DMS 273 treated with DMSO at 0.1 percent for 48 hours (cell line): ENCODE measurements at regions not wholly inside any gene's neighbourhood (a gene's known extent, or its start where the extent isn't known, plus 50 kb on each side); places are given as distances from the start of the nearest gene placed in this dataset.
A peak's percentile ranks its signal among the peaks of the same experiment; 100 is the strongest.

Experiments
- DNase-seq: peaks from one replicate; lab custom pipeline; 2025; lab: John Stamatoyannopoulos, UW

DNA sequence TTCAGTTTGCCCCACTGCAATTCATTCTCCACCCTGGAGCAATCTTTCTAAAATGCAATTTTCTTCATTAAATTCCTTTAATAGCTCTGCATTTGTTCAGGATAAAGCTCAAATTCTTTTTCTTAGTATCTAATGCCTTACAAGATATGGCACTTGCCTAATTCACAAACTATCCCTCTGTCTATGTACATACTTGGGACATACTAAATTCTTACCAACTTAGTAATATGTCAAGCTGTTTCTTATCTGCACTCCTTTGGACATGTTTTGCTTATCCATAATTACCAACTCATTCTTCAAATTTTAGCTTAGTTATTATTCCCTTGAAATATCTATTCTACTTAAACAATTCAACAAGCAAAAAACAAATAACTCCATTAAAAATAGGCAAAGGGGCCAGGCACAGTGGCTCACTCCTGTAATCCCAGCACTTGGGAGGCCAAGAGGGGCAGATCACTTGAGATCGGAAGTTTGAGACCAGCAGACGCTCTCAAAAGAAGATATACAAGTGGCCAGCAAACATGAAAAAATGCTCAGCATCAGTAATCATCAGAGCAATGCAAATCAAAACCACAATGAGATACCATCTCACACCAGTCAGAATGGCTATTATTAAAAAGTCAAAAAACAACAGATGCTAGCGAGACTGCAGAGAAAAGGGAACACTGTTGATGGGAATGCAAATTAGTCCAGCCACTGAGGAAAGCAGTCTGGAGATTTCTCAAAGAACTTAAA lies 96.9 kb downstream of the FAM76B start:
- no peak for DNase-seq

DNA sequence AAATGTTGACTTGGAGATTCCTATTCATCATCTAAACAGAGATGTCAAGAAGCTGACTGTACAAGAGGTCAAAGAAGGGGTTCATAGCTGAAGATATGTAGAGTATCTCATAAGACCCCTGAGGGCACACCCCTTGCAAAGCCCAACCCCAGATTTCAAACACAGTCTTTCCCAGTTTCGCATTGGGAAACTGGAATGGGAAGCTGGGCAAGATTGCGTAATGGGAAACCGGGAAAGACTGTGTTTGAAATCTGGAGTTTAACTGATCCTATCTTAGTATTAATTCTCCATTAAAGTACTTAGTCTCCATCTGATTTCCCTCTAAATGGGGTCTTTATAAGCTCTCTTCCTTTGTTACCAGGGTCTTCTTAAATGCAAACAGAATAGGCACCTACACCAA lies 99.5 kb downstream of the FAM76B start:
- DNase-seq: no peak

DNA sequence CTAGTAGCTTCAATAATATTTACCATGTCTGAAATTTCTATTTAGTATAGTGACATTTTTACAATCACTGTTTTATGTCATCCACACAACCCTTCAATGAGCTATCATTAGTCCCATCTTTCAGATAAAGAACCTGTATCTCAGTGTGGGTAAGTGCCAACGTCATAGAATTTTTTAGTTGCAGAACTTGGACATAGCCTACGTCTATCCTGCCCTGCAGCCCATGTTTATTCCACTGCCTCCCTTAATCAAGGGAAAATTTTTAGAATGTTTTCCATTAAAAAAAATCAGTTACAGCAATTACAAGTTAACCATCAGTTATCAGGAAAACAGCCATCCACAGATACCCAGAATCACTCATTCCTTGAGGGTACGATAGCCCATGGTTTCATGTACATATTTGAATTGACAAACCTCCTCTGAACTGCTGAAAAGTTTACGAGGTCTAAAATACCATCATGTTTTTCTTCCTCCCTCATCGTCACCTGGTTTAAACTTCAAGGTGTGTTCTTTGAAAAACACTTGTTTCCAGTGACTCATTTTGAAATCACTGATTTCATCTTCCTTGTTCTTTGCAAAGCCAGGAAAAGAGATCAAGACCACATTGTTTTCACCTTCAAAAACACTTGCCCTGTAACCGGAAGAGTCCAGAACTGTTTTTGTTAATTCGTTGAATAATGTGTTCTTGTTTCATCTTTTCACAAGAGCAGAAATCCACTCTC lies 100.9 kb downstream of the FAM76B start:
- no peak for DNase-seq

DNA sequence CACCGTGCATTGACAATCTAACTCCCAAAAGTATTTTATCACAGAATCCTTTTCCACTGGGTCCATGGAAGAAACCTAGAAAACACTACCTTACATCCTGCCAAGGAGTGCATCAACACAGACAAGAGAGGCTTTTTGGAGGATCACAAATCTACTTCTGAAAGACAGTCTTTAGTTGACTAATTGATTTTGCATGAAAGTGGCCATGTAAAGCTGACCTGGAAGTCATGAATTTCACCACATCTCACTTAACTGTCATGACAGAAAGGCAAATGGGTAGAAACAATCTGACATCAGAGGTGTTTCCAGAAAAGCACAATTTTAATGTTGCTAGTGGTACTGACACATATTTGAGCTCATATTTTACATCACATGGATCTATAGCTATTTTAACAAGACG lies 101.6 kb downstream of the FAM76B start:
- DNase-seq: no peak

DNA sequence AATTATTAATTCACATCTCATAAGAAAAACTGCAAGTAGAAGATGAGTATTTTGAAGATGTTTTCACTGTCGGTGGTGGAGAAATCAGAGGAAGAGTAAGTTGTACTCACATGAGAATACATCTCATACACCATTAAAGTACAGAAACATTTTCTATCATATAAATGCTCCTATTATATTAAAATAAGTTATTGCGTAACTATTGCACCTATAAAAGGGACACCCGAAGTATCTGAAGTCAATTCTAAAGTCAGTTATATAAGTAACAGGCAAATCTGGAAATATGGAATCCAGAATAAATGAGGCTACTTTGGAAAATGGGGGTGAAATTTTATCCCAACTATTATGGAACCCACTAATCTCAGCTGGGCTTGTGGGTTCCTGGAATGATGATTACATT lies 103.3 kb downstream of the FAM76B start:
- DNase-seq: no peak

DNA sequence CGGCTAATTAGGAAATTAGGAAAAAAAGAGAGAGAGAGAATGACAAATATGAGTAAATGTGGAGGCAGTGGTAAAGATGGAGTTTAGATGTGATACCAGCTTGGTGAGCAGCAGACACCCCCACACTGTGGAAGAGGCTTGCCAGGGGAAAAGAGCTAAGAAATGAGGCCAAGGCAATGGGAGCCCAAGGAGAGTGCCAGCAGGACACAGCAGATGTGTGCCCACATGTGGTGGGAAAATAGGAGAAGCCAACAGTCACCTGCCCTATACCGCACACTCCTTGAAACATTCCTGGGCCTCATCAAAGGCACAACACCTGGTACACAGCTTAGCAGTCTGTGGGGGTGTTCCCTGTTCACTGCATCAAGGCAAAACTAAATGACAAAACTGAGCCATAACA lies 104.9 kb downstream of the FAM76B start:
- DNase-seq: no peak

DNA sequence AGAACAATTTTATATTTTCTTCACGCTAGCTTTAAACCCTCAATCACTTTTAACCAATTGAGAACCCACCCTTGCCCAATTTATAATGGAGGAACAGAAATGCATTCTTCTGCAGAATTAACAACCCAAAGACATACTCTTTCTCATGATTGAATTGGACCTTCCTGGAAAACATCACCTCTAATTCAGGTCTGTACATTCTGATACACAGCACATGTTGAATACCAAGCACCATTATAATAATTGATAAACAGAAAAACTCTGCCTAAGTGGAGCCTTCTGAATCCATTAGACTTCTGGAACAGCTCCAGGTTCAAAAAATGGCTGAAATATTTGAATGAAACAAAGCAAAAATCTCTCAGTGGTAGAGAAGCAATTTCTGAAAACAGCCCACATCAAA lies 105.4 kb downstream of the FAM76B start:
- no peak for DNase-seq

DNA sequence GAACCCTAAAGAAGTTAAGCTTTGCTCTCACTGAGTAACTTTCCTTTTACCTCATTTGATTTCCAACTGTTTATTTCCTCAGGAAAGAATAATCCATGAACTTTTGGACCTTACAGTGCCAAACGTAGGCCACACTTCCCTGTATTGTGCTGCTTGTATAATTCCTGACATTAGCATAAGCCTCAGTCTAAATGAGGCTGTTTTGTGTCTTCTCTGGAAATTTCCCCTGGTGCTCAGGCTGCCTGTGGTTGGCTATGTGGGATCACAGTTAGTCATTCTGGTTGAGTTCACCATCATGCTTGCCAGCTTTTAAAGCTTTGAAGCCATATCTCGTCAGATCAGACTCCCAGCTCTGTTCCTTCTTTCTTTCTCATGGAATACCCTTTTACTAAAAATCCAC lies 107.0 kb downstream of the FAM76B start:
- DNase-seq: no peak

DNA sequence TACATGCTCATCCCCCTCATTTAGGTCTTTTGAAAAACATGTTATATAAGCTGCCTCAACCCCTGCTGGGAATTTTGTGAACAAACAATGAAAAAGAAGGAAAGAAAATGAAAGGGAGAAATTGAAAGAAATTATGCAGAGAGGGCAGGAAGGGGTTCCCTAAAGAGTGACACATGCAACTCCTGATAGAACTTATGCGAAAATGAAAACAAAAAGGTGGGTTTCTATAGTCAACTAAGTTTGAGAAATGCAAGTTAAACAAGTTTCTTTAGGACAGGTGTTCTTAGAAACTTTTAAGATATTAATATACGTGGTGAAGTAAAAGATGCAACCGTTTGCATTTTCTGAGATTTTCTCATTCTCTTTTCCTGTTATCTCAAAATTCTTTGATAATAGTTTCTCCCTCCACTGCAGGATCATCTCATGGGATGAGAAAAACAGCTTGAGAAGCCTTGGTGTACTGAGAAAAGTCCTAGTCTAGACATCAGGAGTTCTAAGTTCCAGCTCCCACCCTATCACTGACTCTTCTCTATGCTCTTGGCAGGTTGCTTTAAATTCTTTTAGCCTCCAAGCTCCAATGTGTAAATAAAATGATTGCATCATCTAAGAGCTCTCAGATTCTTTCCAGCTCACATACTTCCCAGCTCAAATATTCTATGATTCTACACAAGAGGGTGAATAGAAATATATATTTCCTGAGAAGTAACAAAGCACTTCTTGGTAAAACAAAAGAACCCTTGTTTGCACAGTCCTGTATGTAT lies 109.2 kb downstream of the FAM76B start:
- no peak for DNase-seq

DNA sequence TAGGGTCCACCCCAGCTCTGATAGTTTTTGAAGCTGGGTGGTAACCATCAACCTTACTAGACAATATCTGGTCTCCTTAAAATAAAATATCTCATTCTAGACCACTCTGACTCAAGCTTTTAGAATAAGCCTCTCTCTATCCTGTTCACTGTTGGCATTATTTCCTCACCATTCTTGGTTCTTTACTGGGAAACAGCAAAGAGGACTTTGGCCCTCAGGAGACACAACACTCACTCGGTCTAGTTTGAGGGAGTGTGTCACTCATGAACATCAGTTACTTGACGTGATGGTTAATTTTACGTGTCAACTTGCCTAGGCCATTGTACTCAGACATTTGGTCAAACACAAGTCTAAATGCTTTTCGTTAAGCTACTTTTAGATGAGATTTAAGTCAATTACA lies 110.6 kb downstream of the FAM76B start:
- DNase-seq: no peak

DNA sequence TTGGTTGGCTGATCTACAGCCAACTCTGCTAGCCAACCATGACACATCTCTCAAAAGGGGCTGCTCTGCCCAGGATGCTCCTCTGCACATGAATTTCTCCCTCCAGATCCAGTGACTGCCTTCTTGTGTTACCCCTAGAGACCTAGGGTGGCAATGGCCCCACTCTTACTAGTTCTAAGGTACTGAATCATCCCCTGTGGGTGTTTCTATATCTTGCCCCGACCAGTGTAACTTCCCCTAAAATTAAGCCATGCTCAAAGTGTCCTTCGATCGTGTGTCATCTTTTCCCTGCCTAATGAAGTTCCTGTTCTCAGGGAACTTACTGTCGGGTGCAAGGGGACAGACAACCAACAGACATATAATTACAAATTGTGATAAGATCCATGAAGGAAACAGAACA lies 113.3 kb downstream of the FAM76B start:
- DNase-seq: no peak

DNA sequence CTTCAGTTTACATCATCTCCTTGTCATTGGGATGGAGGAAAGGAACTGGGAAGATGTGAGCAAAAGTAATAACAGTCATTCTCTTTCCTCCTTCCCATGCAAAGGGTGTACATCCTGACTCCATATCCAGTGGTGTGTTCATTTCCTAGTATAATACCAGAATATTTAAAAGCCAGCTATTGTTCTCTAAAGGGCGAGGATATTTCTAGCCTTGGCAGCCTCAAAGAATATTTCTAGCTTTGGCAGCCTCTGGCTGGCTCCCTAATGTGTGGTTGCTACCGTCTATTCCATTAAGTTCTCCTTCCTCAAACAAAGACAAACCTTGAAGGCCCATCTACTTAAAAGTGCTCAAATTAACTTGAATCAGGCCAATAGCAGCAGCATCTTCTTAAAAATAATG lies 114.0 kb downstream of the FAM76B start:
- no peak for DNase-seq

DNA sequence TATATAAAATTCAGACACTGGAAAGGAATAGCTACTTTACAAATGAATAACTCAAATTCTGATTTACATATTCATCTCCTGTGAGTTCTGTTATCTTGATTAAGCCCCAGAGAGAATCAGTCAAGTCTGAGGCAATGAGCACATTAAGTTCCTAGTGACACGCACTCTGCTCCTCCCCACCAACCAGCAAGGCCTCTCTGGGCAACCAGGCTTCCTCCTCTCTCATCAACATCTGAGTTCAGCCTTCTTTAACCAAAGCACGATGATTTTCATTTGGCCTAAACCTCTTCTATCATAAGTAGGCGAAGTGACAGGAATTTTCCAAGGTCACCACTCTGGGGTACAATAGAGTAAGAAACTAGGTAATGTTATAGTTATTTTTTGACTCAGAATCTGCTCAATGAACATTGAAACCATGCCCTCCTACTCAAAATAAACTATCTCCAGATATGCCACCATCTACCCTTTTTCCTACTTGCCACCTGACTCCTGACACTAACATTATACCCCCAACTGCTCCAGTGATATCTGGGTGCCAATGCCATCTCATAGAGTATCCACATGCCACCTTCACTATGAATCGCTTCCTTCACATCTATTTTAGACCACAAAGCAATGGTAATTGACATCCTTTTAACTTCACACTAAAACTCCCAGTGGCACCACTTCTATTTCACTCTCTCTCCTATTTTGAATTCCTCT lies 114.8 kb downstream of the FAM76B start:
- no peak for DNase-seq

DNA sequence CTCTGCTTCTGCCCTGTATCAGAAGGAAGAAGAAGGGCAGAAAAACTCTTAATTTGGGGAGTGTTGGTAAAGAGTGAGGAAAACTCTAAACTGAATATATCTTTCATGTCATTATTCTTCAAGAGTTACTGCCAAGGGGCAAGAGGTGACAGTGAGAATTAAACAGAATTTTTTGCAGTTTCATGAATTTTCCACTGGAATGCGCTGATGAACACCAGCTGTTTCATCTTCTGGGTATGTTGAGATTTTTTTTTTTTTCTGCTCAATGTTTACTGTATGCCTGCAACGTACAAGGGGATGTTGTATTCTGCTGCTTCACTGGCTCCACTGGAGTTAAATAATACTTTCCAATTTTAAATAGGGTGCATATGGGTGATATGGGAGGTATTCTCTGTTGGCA lies 117.8 kb downstream of the FAM76B start:
- DNase-seq: no peak

DNA sequence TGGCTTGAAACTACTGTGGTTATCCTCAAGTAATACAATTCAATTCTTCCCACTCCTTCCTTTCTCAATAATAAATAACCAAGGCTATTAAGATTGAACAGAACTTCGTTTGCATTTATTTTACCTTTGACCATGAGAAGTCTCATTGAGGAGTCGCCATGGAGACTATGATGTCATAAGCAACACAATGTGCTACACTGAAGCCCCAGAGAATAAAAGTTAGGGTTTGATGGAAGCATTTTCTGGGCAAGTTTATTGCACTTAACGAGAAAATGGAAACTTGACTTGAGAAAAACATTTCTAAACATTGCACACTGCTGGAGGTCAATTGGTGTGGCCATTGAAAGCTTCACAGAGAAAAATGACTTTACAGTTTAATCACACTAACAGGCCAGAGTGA lies 121.5 kb downstream of the FAM76B start:
- DNase-seq: no peak

DNA sequence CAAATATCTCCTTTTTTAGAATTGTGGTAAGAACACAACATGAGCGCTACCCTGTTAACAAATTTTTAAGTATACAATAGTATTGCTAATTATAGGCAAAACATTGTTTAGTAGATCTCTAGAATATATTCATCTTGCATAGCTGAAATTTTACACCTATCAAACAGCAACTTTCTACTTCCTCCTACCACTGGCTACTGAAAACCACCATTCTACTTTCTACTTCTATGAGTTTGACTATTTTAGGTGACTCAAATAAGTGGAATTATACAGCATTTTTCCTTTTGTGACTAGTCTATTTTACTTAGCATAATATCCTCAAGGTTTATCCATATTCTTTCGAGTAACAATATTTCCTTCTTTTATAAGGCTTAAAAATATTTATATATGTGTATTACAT lies 128.4 kb downstream of the FAM76B start:
- DNase-seq: no peak

DNA sequence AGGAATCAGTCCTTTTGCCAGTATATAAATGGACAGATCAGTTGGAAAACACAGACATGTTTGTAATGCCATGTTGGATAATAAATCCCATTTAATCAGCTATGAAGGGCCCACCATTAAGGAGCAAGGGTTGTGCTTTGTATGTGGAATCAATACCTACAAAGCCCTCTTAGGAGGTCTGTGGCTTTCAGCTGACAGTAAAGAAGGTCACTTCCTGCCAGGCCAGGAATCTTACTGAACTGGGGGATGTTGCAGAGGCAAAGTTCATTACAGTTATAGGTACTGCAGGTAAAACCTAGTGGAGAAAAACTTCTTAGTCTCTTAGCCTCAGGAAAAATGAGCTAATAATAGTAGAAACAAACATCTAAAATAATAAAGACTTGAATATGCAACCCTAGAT lies 129.5 kb downstream of the FAM76B start:
- no peak for DNase-seq

DNA sequence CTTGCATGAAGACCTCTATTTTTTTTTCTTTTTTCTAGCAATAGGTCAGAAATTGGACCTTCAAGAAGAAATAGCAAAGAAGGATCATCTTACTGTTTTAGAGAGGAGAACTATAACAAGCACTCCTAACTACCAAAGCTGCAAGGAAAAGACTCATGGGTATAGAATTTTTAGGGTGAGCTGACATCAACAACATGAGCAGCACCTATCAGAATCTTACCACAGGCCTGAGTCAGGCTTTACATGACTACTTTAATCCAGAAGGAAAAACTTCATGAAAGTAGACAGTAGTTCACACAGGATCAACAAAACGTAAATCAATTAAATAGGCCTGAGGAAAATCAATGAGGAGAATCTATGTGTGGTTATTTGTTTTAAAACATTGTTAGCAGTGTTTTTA lies 130.5 kb downstream of the FAM76B start:
- DNase-seq: no peak

DNA sequence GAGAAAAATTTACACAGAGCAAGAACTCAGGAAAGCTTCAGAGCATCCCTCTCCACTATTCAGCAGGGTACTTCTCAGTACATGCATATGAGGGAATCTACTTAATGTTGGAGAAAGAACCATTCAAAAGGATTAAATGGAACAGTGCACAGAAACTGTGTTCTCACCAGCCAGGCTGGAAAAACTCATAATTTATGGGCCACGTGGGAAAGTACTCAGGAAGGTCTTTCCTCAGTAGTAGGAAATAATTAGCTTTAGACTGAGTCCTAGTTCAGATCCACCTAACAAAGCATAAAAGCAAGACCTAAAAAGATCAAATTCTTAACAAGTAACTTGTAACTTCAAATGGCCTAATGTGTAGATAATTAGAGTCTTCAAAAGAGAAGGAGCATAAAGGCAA lies 134.0 kb downstream of the FAM76B start:
- no peak for DNase-seq

DNA sequence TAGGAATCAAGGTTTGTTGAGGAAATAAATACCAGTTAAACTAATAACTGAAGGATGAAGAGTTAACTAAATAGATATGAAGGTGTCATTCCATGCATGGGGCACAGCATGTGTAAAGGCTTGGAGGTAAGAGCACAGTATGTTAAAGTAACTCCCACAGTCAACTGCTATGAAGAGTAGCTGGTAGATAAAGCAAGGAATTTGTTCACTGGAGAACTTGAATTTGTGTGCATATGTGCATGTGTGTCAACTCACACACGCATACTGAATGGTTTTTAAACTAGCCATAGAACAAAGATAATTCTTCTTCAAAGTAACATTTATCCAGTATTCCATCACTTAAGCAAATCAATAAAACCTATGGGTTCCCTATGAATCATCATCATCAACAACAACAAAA lies 135.9 kb downstream of the FAM76B start:
- no peak for DNase-seq

DNA sequence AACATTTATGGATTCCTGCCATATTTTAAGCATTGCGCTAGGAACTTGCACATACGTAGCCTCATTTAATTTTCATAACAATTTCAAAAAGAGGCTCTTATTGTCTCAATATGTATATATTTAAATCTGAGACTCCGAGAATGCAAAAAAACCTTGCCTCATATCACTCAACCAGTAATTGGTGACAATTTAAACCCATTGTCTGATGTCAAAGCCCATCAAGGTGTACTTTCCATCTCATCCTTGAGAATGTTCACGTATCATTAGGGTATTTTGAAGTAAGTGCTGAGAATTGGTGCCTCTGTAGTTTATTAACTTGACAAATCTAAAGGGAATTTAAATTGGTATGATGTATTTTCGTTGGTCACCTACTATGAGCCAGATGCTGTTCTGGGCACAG lies 136.5 kb downstream of the FAM76B start:
- no peak for DNase-seq

DNA sequence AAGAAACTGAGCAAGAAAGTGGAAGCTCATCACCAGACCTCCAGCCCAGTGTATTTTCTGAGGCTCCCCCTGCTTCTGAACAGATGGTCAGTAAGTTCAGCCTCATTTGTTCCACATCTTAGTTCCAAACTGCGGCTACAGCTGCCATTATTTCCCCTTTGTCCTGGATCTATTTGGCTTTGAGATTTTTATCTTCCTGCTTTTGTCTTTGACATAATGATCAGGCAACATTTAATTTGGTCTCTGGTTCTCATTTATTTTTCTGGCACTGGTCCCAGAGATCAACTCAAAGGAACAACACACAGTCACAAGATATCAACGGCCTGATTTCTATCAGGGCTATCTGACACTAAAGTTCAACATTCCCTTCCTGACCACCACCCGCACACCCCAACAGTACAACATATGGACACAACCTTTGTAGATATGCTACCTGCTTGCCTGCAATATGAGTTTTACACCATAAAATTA lies 137.5 kb downstream of the FAM76B start:
- peak; percentile 78 for DNase-seq
